Osteocyte (in vitro differentiated cells): ENCODE measurements at regions not wholly inside any gene's neighbourhood (a gene's known extent, or its start where the extent isn't known, plus 50 kb on each side); places are given as distances from the start of the nearest gene placed in this dataset.

Experiments used
- DNase-seq: peaks from one replicate; pipeline ENCODE4 v3.0.0; 2021; ENCODE audit warnings: mixed read lengths; ENCODE audit not compliant: unreplicated experiment; ENCODE audit errors: extremely low spot score
- H3K27ac Mint-ChIP-seq: one replicate; pipeline ENCODE4 v1.8.0; 2021; ENCODE audit warnings: mild to moderate bottlenecking, mixed read lengths; ENCODE audit not compliant: unreplicated experiment
- H3K27me3 Mint-ChIP-seq: one replicate; pipeline ENCODE4 v1.8.0; 2021; ENCODE audit warnings: mixed read lengths; ENCODE audit not compliant: unreplicated experiment
- H3K36me3 Mint-ChIP-seq: one replicate; pipeline ENCODE4 v1.8.0; 2021; ENCODE audit warnings: mixed read lengths; ENCODE audit not compliant: unreplicated experiment
- H3K4me1 Mint-ChIP-seq: one replicate; pipeline ENCODE4 v1.8.0; 2021; ENCODE audit warnings: mixed read lengths; ENCODE audit not compliant: unreplicated experiment
- H3K4me3 Mint-ChIP-seq: one replicate; pipeline ENCODE4 v1.8.0; 2021; ENCODE audit warnings: mild to moderate bottlenecking, moderate library complexity, mixed read lengths; ENCODE audit not compliant: unreplicated experiment
- H3K9me3 Mint-ChIP-seq: one replicate; pipeline ENCODE4 v1.8.0; 2021; ENCODE audit warnings: mixed read lengths; ENCODE audit not compliant: unreplicated experiment
- CTCF ChIP-seq: fragments of 200-600 bp; sonication (generic); IDR thresholded peaks from 2 replicates; pipeline ENCODE4 v1.5.0; 2021; ENCODE audit warnings: antibody characterized with exemption, mild to moderate bottlenecking, moderate library complexity

DNA sequence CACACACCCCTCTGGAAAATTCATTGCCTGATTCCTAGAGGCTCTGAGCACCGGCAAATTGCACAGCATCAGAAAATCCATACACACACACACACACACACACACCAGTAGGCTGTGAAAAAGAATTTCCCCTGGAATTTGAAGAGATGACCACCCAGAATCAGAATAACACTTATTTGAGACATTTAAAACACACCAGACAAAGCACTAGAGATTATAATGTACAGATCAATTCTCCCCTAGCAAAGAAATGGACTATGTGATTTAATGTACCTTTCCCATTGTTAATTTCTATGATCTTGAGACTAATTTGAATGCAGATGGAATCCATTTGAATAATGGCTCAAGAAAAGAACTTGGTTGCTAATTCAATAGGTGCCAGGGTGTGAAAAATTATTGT is 399.3 kb downstream of the HNRNPD start:
- Mint-ChIP-seq H3K4me3 (no peak overlapping the region), H3K27me3 (peaks cover 3% of the 10 kb centered on the region), H3K36me3 (no peaks in the 10 kb centered on the region), H3K9me3 (no peaks in the 10 kb centered on the region), H3K27ac (no peak overlapping the region), H3K4me1 (no peaks in the 10 kb centered on the region)
- no peak for DNase-seq
- TF ChIP-seq CTCF = no peak

- Mint-ChIP-seq H3K27ac (no peak overlapping the region), H3K4me1 (no peaks in the 10 kb centered on the region), H3K9me3 (no peaks in the 10 kb centered on the region), H3K27me3 (peaks cover 5% of the 10 kb centered on the region), H3K4me3 (no peak overlapping the region), H3K36me3 (no peaks in the 10 kb centered on the region)
- no peak for TF ChIP-seq CTCF
- no peak for DNase-seq
Measured at GRCh38 chr4:81971637-81972381, 402.0 kb downstream of the HNRNPD start.

GRCh38 chr4:81971061-81971460 is 402.7 kb downstream of the HNRNPD start:
- Mint-ChIP-seq H3K9me3 (no peaks in the 10 kb centered on the region), H3K4me3 (no peak overlapping the region), H3K4me1 (no peaks in the 10 kb centered on the region), H3K27ac (no peak overlapping the region), H3K27me3 (peaks cover 5% of the 10 kb centered on the region), H3K36me3 (no peaks in the 10 kb centered on the region)
- DNase-seq = no peak
- no peak for TF ChIP-seq CTCF

GRCh38 chr4:81970454-81970853 is 403.3 kb downstream of the HNRNPD start:
- no peak overlapping the region for H3K4me3 Mint-ChIP-seq
- TF ChIP-seq CTCF = no peak

GRCh38 chr4:81966676-81967075 is 407.1 kb downstream of the HNRNPD start:
- no peaks in the 10 kb centered on the region for H3K4me1 Mint-ChIP-seq
- H3K27ac Mint-ChIP-seq = no peak overlapping the region
- no peaks in the 10 kb centered on the region for H3K36me3 Mint-ChIP-seq
- no peak overlapping the region for H3K4me3 Mint-ChIP-seq
- TF ChIP-seq CTCF = no peak
- no peak for DNase-seq
- H3K27me3 Mint-ChIP-seq = peaks cover 2% of the 10 kb centered on the region
- H3K9me3 Mint-ChIP-seq = no peaks in the 10 kb centered on the region

More at GRCh38 chr4:81970454-81970853, 403.3 kb downstream of the HNRNPD start:
- Mint-ChIP-seq H3K27me3 (peaks cover 5% of the 10 kb centered on the region), H3K36me3 (no peaks in the 10 kb centered on the region), H3K9me3 (no peaks in the 10 kb centered on the region), H3K4me1 (no peaks in the 10 kb centered on the region), H3K27ac (no peak overlapping the region)
- no peak for DNase-seq
